ENCODE measurements at regions not wholly inside any gene's neighbourhood (a gene's known extent, or its start where the extent isn't known, plus 50 kb on each side); places are given as distances from the start of the nearest gene placed in this dataset.

GRCh38 chr16:85363881-85364280, 249.2 kb upstream of the GSE1 start:
- TF ChIP-seq CTCF (IDR thresholded peaks at IDR 0.05) (no peak), POLR2A (IDR thresholded peaks at IDR 0.05) (no peak)
